Posterior cingulate gyrus (tissue), 11 donors: ENCODE measurements at regions not wholly inside any gene's neighbourhood (a gene's known extent, or its start where the extent isn't known, plus 50 kb on each side); places are given as distances from the start of the nearest gene placed in this dataset.
"Not testable (repeated sequence)": the region's sequence is repeated elsewhere in the genome, so short reads cannot be mapped to it uniquely, and the experiment has no call there.

Experiments
- DNase-seq, 10 donors: peaks; one replicate each; pipeline versions ENCODE4 v3.0.0 to v3.0.0-alpha.2; 2020 to 2021; ENCODE audit warnings: mixed read lengths in 3 of 10
- intact Hi-C: fragments of 100-400 bp; cut with DNase I; formaldehyde crosslinking; loops from one replicate; pipeline ENCODE4 v1.15.1; 2023

GRCh38 chr3:153023896-153024295, 138.1 kb upstream of the RAP2B start:
- DNase-seq, result no peak
- intact Hi-C loops, result no loop called here

GRCh38 chr3:153026026-153026425, 136.0 kb upstream of the RAP2B start:
- no peak for DNase-seq
- intact Hi-C loops, result loop anchor here (5.0 kb wide), 3 partner anchors 741 to 1226 kb away; no protein-coding TSS in a partner anchor

- intact Hi-C loops, result loop anchor here (5.0 kb wide), 3 partner anchors 739 to 1224 kb away; no protein-coding TSS in a partner anchor
- DNase-seq, result no peak
Measured at GRCh38 chr3:153028381-153028780, 133.6 kb upstream of the RAP2B start.

- intact Hi-C loops, result loop anchor here (5.0 kb wide), 3 partner anchors 738 to 1223 kb away; no protein-coding TSS in a partner anchor
- DNase-seq, result peak in 9 of 10 donors; percentile 21 to 91 (median 66)
Measured at GRCh38 chr3:153029350-153029749, 132.7 kb upstream of the RAP2B start.

- no peak for DNase-seq
- intact Hi-C loops, result no loop called here
Measured at GRCh38 chr3:153032891-153033290, 129.1 kb upstream of the RAP2B start.

GRCh38 chr3:153036846-153037245, 125.2 kb upstream of the RAP2B start:
- no peak for DNase-seq
- intact Hi-C loops, result no loop called here

GRCh38 chr3:153038367-153038766, 123.7 kb upstream of the RAP2B start:
- no peak for DNase-seq
- intact Hi-C loops, result no loop called here

- no peak for DNase-seq
- intact Hi-C loops, result no loop called here
Measured at GRCh38 chr3:153038779-153039178, 123.2 kb upstream of the RAP2B start.

- DNase-seq, result no peak
- intact Hi-C loops, result loop anchor here (5.0 to 10.0 kb wide), 2 partner anchors 554 to 931 kb away; no protein-coding TSS in a partner anchor
Measured at GRCh38 chr3:153041181-153041580, 120.8 kb upstream of the RAP2B start.

GRCh38 chr3:153042088-153042487, 119.9 kb upstream of the RAP2B start:
- DNase-seq, result no peak
- intact Hi-C loops, result loop anchor here (2.0 to 10.0 kb wide), 4 partner anchors 123 to 930 kb away; no protein-coding TSS in a partner anchor

GRCh38 chr3:153043729-153044328, 118.2 kb upstream of the RAP2B start:
- intact Hi-C loops, result loop anchor here (1.0 to 10.0 kb wide), 5 partner anchors 121 to 928 kb away; no protein-coding TSS in a partner anchor
- DNase-seq, result no peak

GRCh38 chr3:153045150-153045549, 116.9 kb upstream of the RAP2B start:
- intact Hi-C loops, result loop anchor here (10.0 kb wide), 1 partner anchor 550 kb away; no protein-coding TSS in a partner anchor
- no peak for DNase-seq

GRCh38 chr3:153050978-153051377, 111.0 kb upstream of the RAP2B start:
- intact Hi-C loops, result no loop called here

GRCh38 chr3:153051427-153052095, 110.5 kb upstream of the RAP2B start:
- DNase-seq, result no peak

More at GRCh38 chr3:153050978-153051377, 111.0 kb upstream of the RAP2B start:
- no peak for DNase-seq

GRCh38 chr3:153052096-153052460, 109.9 kb upstream of the RAP2B start:
- intact Hi-C loops, result no loop called here
- no peak for DNase-seq

More at GRCh38 chr3:153051427-153052095, 110.5 kb upstream of the RAP2B start:
- intact Hi-C loops, result no loop called here

- DNase-seq, result no peak
- intact Hi-C loops, result no loop called here
Measured at GRCh38 chr3:153055217-153055616, 106.8 kb upstream of the RAP2B start.

- intact Hi-C loops, result no loop called here
- DNase-seq, result no peak
Measured at GRCh38 chr3:153055779-153056178, 106.2 kb upstream of the RAP2B start.

GRCh38 chr3:153058031-153058688, 103.9 kb upstream of the RAP2B start:
- intact Hi-C loops, DNase-seq: not testable (repeated sequence)

GRCh38 chr3:153060346-153060745, 101.7 kb upstream of the RAP2B start:
- no peak for DNase-seq
- intact Hi-C loops, result no loop called here

- intact Hi-C loops, result no loop called here
- no peak for DNase-seq
Measured at GRCh38 chr3:153061938-153062528, 100.0 kb upstream of the RAP2B start.

GRCh38 chr3:153063337-153063736, 98.7 kb upstream of the RAP2B start:
- intact Hi-C loops, result no loop called here
- no peak for DNase-seq
